GM12874 (cell line): ENCODE measurements at regions not wholly inside any gene's neighbourhood (a gene's known extent, or its start where the extent isn't known, plus 50 kb on each side); places are given as distances from the start of the nearest gene placed in this dataset.

Experiments used
- TF ChIP-seq, protein P1 (sequence below): IDR thresholded peaks from 2 replicates; pipeline ENCODE4 v1.5.1; 2011; ENCODE audit warnings: low read depth, mild to moderate bottlenecking, control low read depth, low read length, moderate library complexity; ENCODE audit not compliant: insufficient read depth

DNA sequence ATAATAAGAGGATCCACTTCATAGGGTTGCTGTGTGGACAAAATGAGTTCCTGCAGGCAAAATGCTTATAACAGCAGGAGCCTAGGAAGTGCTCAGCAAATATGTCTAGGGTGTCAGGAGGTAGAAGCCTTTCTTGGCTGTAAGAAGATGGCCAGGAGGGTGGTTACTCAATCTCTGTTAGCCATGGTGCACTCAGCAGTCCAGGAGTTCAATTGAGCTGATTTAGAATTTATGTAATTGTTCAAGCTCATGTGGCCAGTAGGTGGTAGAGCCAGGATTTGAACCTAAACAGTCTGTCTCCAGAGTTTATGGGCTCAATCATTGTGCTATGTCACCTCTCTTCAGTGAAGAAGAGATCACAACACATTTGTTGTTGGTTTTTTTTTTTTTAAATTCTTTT, 381.2 kb downstream of the KIF4B start:
- TF ChIP-seq, protein P1, sequence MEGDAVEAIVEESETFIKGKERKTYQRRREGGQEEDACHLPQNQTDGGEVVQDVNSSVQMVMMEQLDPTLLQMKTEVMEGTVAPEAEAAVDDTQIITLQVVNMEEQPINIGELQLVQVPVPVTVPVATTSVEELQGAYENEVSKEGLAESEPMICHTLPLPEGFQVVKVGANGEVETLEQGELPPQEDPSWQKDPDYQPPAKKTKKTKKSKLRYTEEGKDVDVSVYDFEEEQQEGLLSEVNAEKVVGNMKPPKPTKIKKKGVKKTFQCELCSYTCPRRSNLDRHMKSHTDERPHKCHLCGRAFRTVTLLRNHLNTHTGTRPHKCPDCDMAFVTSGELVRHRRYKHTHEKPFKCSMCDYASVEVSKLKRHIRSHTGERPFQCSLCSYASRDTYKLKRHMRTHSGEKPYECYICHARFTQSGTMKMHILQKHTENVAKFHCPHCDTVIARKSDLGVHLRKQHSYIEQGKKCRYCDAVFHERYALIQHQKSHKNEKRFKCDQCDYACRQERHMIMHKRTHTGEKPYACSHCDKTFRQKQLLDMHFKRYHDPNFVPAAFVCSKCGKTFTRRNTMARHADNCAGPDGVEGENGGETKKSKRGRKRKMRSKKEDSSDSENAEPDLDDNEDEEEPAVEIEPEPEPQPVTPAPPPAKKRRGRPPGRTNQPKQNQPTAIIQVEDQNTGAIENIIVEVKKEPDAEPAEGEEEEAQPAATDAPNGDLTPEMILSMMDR = no peak

DNA sequence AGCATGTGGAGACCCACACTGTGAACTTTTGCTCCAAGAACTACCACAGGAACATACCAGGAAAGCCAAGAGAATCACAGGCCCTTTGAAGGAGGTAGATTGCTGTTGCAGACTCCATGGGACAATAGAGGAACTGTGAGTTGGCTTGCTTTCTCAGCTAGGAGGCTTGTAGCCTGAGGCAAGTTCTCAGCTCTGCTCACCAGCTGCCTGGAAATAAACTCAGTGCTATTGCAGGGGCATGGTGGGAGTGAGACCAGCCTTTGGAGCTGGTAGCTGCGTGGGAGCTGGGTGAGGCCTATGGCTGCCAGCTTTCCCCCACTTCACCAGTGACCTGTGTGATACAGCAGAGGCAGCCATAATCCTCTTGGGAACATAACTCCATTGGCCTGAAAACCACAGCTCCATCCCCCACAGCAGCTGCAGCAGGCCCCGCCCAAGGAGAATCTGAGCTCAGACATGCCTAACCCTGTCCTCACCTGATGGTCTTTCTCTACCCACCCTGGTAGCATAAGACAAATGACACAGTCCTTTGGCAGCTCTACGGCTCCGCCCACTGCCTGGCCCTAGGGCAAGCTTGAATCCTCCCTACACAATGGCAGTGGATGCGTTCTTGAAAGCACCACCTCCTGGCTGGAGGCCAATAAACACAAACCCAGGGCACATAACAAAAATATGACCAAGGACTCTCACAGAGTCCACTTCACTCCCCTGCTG, 389.5 kb downstream of the KIF4B start:
- TF ChIP-seq, protein P1 = no peak

GRCh38 chr5:155406815-155407214, 393.3 kb downstream of the KIF4B start:
- TF ChIP-seq, protein P1 = no peak

- TF ChIP-seq, protein P1 = no peak
Measured at GRCh38 chr5:155408465-155408864, 394.9 kb downstream of the KIF4B start.

DNA sequence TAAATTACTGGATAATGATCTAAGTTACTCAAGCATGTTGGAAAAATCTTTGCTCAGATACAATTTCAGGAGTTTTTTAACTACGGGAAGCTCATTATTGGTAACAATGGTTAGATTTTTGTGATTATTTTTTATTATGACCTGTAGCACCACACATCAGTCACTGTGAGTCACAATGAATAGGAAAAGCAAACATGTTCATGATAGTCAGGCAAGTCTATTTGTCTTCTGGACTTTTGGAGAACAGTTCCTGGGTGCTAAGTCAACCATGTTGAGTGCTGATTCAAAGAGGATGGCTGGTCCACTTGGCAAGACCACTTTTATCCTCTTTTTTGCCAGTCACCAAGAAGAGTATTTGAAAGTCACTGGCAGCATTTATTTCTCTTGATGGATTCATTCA, 403.2 kb downstream of the KIF4B start:
- TF ChIP-seq, protein P1 = no peak

DNA sequence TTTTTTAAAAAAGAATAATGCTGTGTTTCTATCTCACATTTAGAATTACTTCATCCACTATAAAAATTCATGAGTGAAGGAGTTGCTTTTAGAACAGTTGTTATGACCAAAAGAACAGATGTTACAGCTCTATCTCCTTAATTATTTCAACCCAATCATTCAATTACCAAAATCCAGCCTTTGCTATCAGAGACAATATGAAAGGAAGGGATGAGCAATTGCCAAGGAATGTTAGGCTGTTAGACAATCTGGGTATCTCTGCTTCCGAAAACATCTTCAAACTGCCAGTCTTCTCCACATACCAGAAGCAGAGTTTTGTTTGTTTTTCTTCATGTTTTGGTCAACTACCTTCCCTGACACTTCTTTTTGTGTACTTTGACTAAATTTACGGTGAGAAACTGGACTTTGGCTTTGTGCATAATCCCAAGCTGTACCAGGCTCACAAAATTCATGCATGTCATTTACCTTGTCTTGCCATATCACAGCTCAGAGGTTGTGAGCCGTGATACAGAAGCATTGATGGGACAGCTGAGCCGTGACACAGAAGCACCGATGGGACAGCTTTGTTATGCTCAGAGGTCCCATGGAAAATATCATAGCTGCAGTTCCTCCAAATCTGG, 405.5 kb downstream of the KIF4B start:
- TF ChIP-seq, protein P1 = no peak

GRCh38 chr5:155430192-155430591, 416.6 kb downstream of the KIF4B start:
- TF ChIP-seq, protein P1 = no peak
